ENCODE measurements at regions not wholly inside any gene's neighbourhood (a gene's known extent, or its start where the extent isn't known, plus 50 kb on each side); places are given as distances from the start of the nearest gene placed in this dataset.

DNA sequence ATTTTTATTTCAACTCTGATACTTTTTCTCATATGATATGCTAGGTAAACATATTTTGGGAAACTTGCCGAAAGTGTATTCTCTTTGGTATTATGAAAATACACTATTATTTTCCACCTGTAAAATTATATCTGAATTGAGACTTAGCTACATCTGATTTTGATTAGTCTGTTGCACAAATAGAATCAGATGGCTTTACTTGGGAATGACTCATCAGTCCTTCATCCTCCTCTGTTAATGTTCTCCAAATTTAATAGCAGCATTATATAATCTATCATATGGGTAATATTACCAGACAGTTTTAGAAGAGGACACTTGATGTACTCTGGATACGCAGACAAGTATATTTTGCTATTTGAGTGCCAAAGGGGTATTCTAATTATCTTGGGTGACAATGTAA is 245.3 kb downstream of the CTH start (continued):
- TF ChIP-seq, protein P1, sequence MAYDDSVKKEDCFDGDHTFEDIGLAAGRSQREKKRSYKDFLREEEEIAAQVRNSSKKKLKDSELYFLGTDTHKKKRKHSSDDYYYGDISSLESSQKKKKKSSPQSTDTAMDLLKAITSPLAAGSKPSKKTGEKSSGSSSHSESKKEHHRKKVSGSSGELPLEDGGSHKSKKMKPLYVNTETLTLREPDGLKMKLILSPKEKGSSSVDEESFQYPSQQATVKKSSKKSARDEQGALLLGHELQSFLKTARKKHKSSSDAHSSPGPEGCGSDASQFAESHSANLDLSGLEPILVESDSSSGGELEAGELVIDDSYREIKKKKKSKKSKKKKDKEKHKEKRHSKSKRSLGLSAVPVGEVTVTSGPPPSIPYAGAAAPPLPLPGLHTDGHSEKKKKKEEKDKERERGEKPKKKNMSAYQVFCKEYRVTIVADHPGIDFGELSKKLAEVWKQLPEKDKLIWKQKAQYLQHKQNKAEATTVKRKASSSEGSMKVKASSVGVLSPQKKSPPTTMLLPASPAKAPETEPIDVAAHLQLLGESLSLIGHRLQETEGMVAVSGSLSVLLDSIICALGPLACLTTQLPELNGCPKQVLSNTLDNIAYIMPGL (CRISPR knock-in tag; IDR thresholded peaks at IDR 0.05): no peak
- TF ChIP-seq, protein P2, sequence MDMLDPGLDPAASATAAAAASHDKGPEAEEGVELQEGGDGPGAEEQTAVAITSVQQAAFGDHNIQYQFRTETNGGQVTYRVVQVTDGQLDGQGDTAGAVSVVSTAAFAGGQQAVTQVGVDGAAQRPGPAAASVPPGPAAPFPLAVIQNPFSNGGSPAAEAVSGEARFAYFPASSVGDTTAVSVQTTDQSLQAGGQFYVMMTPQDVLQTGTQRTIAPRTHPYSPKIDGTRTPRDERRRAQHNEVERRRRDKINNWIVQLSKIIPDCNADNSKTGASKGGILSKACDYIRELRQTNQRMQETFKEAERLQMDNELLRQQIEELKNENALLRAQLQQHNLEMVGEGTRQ (CRISPR knock-in tag; IDR thresholded peaks at IDR 0.05): no peak

DNA sequence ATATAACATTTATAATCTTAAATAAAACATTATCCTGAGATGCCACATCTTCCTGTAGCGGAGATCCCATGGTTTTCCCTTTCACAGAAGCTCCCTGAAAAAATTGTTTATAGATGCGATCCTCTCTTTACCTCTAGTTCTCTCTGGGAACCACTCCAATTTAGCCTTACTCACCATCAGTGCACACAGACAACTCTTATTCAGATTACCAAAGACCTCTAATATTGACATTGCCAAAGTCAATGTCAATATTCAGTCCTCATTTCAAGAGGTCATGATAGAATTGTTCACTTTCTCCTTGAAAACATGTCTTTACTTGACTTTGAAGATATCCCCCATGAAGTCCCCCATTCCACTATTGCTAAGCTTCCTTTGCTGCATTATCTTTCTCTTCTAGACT is 248.8 kb downstream of the CTH start:
- H3K36me3 Mint-ChIP-seq: no peaks in the 10 kb centered on the region
- ATAC-seq (no peak), DNase-seq (ENCODE audit: low spot score) (no peak)
- TF ChIP-seq JAZF1 (CRISPR knock-in tag; IDR thresholded peaks at IDR 0.05): no peak
- no peak for TF ChIP-seq JUN (CRISPR knock-in tag; IDR thresholded peaks at IDR 0.05)
- TF ChIP-seq, protein P3, sequence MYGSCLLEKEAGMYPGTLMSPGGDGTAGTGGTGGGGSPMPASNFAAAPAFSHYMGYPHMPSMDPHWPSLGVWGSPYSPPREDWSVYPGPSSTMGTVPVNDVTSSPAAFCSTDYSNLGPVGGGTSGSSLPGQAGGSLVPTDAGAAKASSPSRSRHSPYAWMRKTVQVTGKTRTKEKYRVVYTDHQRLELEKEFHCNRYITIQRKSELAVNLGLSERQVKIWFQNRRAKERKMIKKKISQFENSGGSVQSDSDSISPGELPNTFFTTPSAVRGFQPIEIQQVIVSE (CRISPR knock-in tag; IDR thresholded peaks at IDR 0.05; ENCODE audit: borderline replicate concordance): no peak
- TF ChIP-seq, protein P4, sequence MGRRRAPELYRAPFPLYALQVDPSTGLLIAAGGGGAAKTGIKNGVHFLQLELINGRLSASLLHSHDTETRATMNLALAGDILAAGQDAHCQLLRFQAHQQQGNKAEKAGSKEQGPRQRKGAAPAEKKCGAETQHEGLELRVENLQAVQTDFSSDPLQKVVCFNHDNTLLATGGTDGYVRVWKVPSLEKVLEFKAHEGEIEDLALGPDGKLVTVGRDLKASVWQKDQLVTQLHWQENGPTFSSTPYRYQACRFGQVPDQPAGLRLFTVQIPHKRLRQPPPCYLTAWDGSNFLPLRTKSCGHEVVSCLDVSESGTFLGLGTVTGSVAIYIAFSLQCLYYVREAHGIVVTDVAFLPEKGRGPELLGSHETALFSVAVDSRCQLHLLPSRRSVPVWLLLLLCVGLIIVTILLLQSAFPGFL (CRISPR knock-in tag; IDR thresholded peaks at IDR 0.05; ENCODE audit: borderline replicate concordance): no peak
- TF ChIP-seq, protein P5, sequence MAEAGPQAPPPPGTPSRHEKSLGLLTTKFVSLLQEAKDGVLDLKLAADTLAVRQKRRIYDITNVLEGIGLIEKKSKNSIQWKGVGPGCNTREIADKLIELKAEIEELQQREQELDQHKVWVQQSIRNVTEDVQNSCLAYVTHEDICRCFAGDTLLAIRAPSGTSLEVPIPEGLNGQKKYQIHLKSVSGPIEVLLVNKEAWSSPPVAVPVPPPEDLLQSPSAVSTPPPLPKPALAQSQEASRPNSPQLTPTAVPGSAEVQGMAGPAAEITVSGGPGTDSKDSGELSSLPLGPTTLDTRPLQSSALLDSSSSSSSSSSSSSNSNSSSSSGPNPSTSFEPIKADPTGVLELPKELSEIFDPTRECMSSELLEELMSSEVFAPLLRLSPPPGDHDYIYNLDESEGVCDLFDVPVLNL (CRISPR knock-in tag; IDR thresholded peaks at IDR 0.05; ENCODE audit: borderline replicate concordance, low read depth): no peak
- TF ChIP-seq ZNF232 (CRISPR knock-in tag; IDR thresholded peaks at IDR 0.05): no peak
- TF ChIP-seq NR3C1 (CRISPR knock-in tag; conservative IDR thresholded peaks at IDR 0.05; ENCODE audit: low read depth): no peak
- no peak for TF ChIP-seq ZMAT4 (CRISPR knock-in tag; IDR thresholded peaks at IDR 0.05)
- no peak for TF ChIP-seq SMAD3 (CRISPR knock-in tag; IDR thresholded peaks at IDR 0.05; ENCODE audit: borderline replicate concordance)
- TF ChIP-seq SP1 (CRISPR knock-in tag; conservative IDR thresholded peaks at IDR 0.05): no peak
- TF ChIP-seq ATF6 (CRISPR knock-in tag; IDR thresholded peaks at IDR 0.05): no peak
- TF ChIP-seq NFE2L1 (CRISPR knock-in tag; IDR thresholded peaks at IDR 0.05): no peak
- TF ChIP-seq MXD4 (CRISPR knock-in tag; IDR thresholded peaks at IDR 0.05; ENCODE audit: borderline replicate concordance): no peak
- no peak for TF ChIP-seq ATF1 (CRISPR knock-in tag; IDR thresholded peaks at IDR 0.05)
- TF ChIP-seq, protein P6, sequence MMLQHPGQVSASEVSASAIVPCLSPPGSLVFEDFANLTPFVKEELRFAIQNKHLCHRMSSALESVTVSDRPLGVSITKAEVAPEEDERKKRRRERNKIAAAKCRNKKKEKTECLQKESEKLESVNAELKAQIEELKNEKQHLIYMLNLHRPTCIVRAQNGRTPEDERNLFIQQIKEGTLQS (CRISPR knock-in tag; conservative IDR thresholded peaks at IDR 0.05): no peak
- TF ChIP-seq RELA (CRISPR knock-in tag; IDR thresholded peaks at IDR 0.05; ENCODE audit: borderline replicate concordance): no peak
- TF ChIP-seq, protein P7, sequence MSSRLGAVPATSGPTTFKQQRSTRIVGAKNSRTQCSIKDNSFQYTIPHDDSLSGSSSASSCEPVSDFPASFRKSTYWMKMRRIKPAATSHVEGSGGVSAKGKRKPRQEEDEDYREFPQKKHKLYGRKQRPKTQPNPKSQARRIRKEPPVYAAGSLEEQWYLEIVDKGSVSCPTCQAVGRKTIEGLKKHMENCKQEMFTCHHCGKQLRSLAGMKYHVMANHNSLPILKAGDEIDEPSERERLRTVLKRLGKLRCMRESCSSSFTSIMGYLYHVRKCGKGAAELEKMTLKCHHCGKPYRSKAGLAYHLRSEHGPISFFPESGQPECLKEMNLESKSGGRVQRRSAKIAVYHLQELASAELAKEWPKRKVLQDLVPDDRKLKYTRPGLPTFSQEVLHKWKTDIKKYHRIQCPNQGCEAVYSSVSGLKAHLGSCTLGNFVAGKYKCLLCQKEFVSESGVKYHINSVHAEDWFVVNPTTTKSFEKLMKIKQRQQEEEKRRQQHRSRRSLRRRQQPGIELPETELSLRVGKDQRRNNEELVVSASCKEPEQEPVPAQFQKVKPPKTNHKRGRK (CRISPR knock-in tag; IDR thresholded peaks at IDR 0.05; ENCODE audit: borderline replicate concordance): no peak
- ChIA-PET CTCF (no interaction called here), POLR2A (no interaction called here)
- H3K4me1 Mint-ChIP-seq: no peaks in the 10 kb centered on the region
- H3K27ac Mint-ChIP-seq: no peak overlapping the region
- H3K9me3 Mint-ChIP-seq: no peaks in the 10 kb centered on the region
- H3K4me3 Mint-ChIP-seq: no peak overlapping the region
- H3K27me3 Mint-ChIP-seq (ENCODE audit: low read depth): no peaks in the 10 kb centered on the region; the same call in 1 of the 2 replicates

All from WTC11 (cell line).